RWPE2 (cell line): ENCODE measurements at regions not wholly inside any gene's neighbourhood (a gene's known extent, or its start where the extent isn't known, plus 50 kb on each side); places are given as distances from the start of the nearest gene placed in this dataset.
"Not testable (repeated sequence)": the region's sequence is repeated elsewhere in the genome, so short reads cannot be mapped to it uniquely, and the experiment has no call there.

Experiments used
- ATAC-seq: fragments of 200-7000 bp; cut with Tn5 transposase; 3 replicates; pipeline ENCODE4 v1.9.1; 2021; ENCODE audit warnings: low read depth
- DNase-seq: peaks from one replicate; pipeline ENCODE4 v3.0.0-alpha.2; 2020; ENCODE audit warnings: low spot score
- H3K27ac ChIP-seq: fragments of 450-650 bp; 2 replicates; pipeline ENCODE4 v1.5.1; 2017; ENCODE audit warnings: mild to moderate bottlenecking; ENCODE audit not compliant: poor library complexity, severe bottlenecking
- H3K27me3 ChIP-seq: fragments of 250-450 bp; sonication (Bioruptor Pico); 2 replicates; pipeline ENCODE4 v1.5.1; 2021; ENCODE audit warnings: mild to moderate bottlenecking, moderate library complexity; ENCODE audit not compliant: insufficient read depth, poor library complexity, severe bottlenecking
- H3K36me3 ChIP-seq: fragments of 250-450 bp; sonication (Bioruptor Pico); 2 replicates; pipeline ENCODE4 v1.5.1; 2020; ENCODE audit warnings: low read depth, mild to moderate bottlenecking, moderate library complexity
- H3K4me1 ChIP-seq: fragments of 250-450 bp; sonication (Bioruptor Pico); 2 replicates; pipeline ENCODE4 v1.5.1; 2021; ENCODE audit warnings: mild to moderate bottlenecking, moderate library complexity; ENCODE audit not compliant: insufficient read depth, poor library complexity, severe bottlenecking
- H3K4me3 ChIP-seq: fragments of 250-450 bp; sonication (Bioruptor Pico); 2 replicates; pipeline ENCODE4 v1.5.1; 2021; ENCODE audit warnings: mild to moderate bottlenecking, moderate library complexity; ENCODE audit not compliant: severe bottlenecking
- H3K9me3 ChIP-seq: fragments of 250-450 bp; sonication (Bioruptor Pico); 2 replicates; pipeline ENCODE4 v1.5.1; 2021; ENCODE audit warnings: mild to moderate bottlenecking, moderate library complexity; ENCODE audit not compliant: severe bottlenecking
- TF ChIP-seq, protein P1 (sequence below): fragments of 450-650 bp; IDR thresholded peaks from one replicate; pipeline ENCODE4 v1.5.1; 2017; ENCODE audit warnings: mild to moderate bottlenecking, moderate library complexity; ENCODE audit not compliant: poor library complexity, severe bottlenecking

GRCh38 chr14:106395456-106396050 lies 869.2 kb downstream of the TMEM121 start:
- no peak for DNase-seq
- TF ChIP-seq, protein P1, sequence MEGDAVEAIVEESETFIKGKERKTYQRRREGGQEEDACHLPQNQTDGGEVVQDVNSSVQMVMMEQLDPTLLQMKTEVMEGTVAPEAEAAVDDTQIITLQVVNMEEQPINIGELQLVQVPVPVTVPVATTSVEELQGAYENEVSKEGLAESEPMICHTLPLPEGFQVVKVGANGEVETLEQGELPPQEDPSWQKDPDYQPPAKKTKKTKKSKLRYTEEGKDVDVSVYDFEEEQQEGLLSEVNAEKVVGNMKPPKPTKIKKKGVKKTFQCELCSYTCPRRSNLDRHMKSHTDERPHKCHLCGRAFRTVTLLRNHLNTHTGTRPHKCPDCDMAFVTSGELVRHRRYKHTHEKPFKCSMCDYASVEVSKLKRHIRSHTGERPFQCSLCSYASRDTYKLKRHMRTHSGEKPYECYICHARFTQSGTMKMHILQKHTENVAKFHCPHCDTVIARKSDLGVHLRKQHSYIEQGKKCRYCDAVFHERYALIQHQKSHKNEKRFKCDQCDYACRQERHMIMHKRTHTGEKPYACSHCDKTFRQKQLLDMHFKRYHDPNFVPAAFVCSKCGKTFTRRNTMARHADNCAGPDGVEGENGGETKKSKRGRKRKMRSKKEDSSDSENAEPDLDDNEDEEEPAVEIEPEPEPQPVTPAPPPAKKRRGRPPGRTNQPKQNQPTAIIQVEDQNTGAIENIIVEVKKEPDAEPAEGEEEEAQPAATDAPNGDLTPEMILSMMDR = no peak
- no peaks in the 10 kb centered on the region for H3K4me1 ChIP-seq
- H3K27me3 ChIP-seq = peaks cover 4% of the 10 kb centered on the region
- no peak overlapping the region for H3K27ac ChIP-seq
- no peaks in the 10 kb centered on the region for H3K36me3 ChIP-seq
- H3K9me3 ChIP-seq = no peaks in the 10 kb centered on the region
- no peak for ATAC-seq
- no peak overlapping the region for H3K4me3 ChIP-seq

- DNase-seq (no peak), ATAC-seq (no peak)
- no peaks in the 10 kb centered on the region for H3K9me3 ChIP-seq
Observed at GRCh38 chr14:106396999-106397398, 870.6 kb downstream of the TMEM121 start.

GRCh38 chr14:106398931-106399331 lies 872.5 kb downstream of the TMEM121 start:
- DNase-seq, H3K4me3 ChIP-seq: not testable (repeated sequence)

More at GRCh38 chr14:106396999-106397398, 870.6 kb downstream of the TMEM121 start:
- H3K4me1 ChIP-seq = no peaks in the 10 kb centered on the region
- TF ChIP-seq, protein P1 = no peak
- H3K27me3 ChIP-seq = peaks cover 4% of the 10 kb centered on the region
- H3K36me3 ChIP-seq = no peaks in the 10 kb centered on the region
- H3K27ac ChIP-seq = no peak overlapping the region
- H3K4me3 ChIP-seq = no peak overlapping the region

DNA sequence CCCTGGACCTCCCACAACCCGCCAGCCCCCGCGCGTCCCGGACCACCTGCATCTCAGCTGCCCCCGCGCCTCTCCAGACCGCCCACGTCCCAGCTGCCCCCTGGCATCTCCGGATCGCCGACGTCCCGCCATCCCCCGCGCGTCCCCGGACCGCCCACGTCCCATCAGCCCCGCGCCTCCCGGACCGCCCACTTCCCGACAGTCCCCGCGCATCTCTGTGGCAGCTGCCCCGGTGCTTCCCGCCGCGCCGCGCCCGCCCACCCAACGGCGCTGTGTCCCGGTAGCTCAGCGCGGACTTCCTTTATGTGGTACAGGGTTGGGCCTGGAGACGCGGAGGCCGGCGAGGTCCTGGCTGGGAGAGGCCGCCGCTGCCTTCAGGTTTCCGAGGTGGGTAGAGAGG lies 874.9 kb downstream of the TMEM121 start:
- DNase-seq, H3K27me3 ChIP-seq, H3K9me3 ChIP-seq, H3K36me3 ChIP-seq, H3K4me1 ChIP-seq, H3K4me3 ChIP-seq, H3K27ac ChIP-seq, ATAC-seq: not testable (repeated sequence)

More at GRCh38 chr14:106398931-106399331, 872.5 kb downstream of the TMEM121 start:
- not testable (repeated sequence) for H3K36me3 ChIP-seq, H3K27me3 ChIP-seq, H3K4me1 ChIP-seq, H3K27ac ChIP-seq, H3K9me3 ChIP-seq
- 0 out of 3 replicates have a peak, but pooled peaks have one; percentile 23 for ATAC-seq

GRCh38 chr14:106410229-106410628 lies 883.8 kb downstream of the TMEM121 start:
- ATAC-seq = not testable (repeated sequence)

More at GRCh38 chr14:106410229-106410628, 883.8 kb downstream of the TMEM121 start:
- H3K4me3 ChIP-seq, H3K4me1 ChIP-seq, H3K27ac ChIP-seq, H3K27me3 ChIP-seq, H3K36me3 ChIP-seq, DNase-seq, H3K9me3 ChIP-seq: not testable (repeated sequence)
- TF ChIP-seq, protein P1 = peak; percentile 9
